Endothelial cell (in vitro differentiated cells): ENCODE measurements at regions not wholly inside any gene's neighbourhood (a gene's known extent, or its start where the extent isn't known, plus 50 kb on each side); places are given as distances from the start of the nearest gene placed in this dataset.

Experiments used
- DNase-seq: peaks from one replicate; pipeline ENCODE4 v3.0.0; 2021; ENCODE audit warnings: low spot score
- H3K27ac Mint-ChIP-seq: one replicate; pipeline ENCODE4 v1.8.0; 2021; ENCODE audit warnings: mixed read lengths, inconsistent platforms; ENCODE audit not compliant: unreplicated experiment
- H3K27me3 Mint-ChIP-seq: one replicate; pipeline ENCODE4 v1.8.0; 2021; ENCODE audit warnings: mild to moderate bottlenecking, moderate library complexity, mixed read lengths, inconsistent platforms; ENCODE audit not compliant: unreplicated experiment
- H3K36me3 Mint-ChIP-seq: one replicate; pipeline ENCODE4 v1.8.0; 2021; ENCODE audit warnings: mild to moderate bottlenecking, low read depth, mixed read lengths, inconsistent platforms; ENCODE audit not compliant: unreplicated experiment
- H3K4me1 Mint-ChIP-seq: one replicate; pipeline ENCODE4 v1.8.0; 2021; ENCODE audit warnings: mild to moderate bottlenecking, mixed read lengths, inconsistent platforms; ENCODE audit not compliant: unreplicated experiment
- H3K4me3 Mint-ChIP-seq: one replicate; pipeline ENCODE4 v1.8.0; 2021; ENCODE audit warnings: mild to moderate bottlenecking, mixed read lengths, inconsistent platforms; ENCODE audit not compliant: unreplicated experiment
- H3K9me3 Mint-ChIP-seq: one replicate; pipeline ENCODE4 v1.8.0; 2021; ENCODE audit warnings: mixed read lengths, inconsistent platforms; ENCODE audit not compliant: unreplicated experiment
- TF ChIP-seq, protein P1 (sequence below): fragments of 200-600 bp; sonication (generic); IDR thresholded peaks from one replicate; pipeline ENCODE4 v1.5.0; 2021; ENCODE audit warnings: antibody characterized with exemption; ENCODE audit not compliant: unreplicated experiment

DNA sequence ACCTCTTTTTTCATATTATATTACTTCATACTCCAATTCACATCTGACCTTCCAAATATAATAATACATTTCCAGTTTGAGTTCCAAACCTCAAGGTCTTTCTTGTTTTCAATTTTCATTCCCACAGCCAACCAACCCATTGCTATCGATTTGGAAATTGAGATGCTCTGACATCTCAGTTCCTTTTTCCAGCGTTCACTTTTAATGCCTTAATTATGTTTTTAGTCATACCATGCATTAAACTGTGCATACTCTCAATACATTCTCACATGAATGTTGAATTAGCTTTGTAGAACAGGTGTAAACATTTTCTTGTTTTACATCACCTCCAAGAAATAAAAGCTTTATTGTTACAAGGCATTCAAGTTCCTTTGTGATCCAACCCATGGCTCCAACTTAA is 294.2 kb upstream of the ANO3 start:
- no peak for DNase-seq
- Mint-ChIP-seq H3K4me3 (no peak overlapping the region), H3K36me3 (no peaks in the 10 kb centered on the region), H3K4me1 (no peaks in the 10 kb centered on the region), H3K27ac (no peak overlapping the region), H3K27me3 (no peaks in the 10 kb centered on the region), H3K9me3 (no peaks in the 10 kb centered on the region)
- TF ChIP-seq, protein P1, sequence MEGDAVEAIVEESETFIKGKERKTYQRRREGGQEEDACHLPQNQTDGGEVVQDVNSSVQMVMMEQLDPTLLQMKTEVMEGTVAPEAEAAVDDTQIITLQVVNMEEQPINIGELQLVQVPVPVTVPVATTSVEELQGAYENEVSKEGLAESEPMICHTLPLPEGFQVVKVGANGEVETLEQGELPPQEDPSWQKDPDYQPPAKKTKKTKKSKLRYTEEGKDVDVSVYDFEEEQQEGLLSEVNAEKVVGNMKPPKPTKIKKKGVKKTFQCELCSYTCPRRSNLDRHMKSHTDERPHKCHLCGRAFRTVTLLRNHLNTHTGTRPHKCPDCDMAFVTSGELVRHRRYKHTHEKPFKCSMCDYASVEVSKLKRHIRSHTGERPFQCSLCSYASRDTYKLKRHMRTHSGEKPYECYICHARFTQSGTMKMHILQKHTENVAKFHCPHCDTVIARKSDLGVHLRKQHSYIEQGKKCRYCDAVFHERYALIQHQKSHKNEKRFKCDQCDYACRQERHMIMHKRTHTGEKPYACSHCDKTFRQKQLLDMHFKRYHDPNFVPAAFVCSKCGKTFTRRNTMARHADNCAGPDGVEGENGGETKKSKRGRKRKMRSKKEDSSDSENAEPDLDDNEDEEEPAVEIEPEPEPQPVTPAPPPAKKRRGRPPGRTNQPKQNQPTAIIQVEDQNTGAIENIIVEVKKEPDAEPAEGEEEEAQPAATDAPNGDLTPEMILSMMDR, result no peak

DNA sequence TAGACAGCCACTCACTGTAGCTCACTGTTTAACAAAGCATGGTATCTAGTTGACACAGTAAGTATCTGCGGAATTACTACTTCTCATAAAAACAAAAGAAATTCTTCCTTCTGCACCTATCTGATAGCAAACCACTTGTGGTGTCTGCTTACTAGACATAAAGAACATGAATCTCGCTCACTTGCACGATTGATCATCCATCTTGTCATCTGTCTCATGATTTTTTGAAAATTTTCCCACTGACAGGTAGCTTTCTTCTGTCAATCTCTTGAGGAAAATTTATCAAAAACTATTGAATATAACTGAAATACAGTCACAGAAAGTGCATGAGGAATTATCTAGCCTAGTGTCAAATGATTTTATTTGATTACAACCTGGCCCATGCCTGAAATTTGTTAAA is 291.6 kb upstream of the ANO3 start:
- H3K27ac Mint-ChIP-seq, result no peak overlapping the region
- no peaks in the 10 kb centered on the region for H3K9me3 Mint-ChIP-seq
- H3K4me3 Mint-ChIP-seq, result no peak overlapping the region
- DNase-seq, result no peak
- H3K36me3 Mint-ChIP-seq, result no peaks in the 10 kb centered on the region
- no peaks in the 10 kb centered on the region for H3K27me3 Mint-ChIP-seq
- no peaks in the 10 kb centered on the region for H3K4me1 Mint-ChIP-seq
- TF ChIP-seq, protein P1, result no peak

DNA sequence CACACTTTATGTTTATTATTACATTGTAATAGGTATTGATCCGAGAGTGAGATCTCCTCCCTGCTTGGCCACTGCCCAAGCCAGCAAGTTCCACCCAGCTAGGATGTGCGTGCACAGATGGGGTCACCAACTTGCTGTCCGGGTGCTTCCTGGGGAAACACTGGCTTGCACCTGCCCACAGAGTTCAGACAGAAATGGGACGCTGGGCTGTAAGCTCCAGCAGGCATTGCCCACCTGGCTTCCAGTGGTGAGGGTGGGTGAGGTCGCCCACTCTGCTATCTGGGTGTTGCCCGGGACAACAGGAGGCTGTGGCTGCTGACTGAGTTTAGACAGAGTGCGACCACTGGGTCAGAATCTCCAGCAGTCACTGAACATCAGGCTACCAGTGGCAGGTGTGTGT is 289.8 kb upstream of the ANO3 start:
- Mint-ChIP-seq H3K4me1 (no peaks in the 10 kb centered on the region), H3K9me3 (no peaks in the 10 kb centered on the region), H3K36me3 (no peaks in the 10 kb centered on the region), H3K4me3 (no peak overlapping the region), H3K27me3 (no peaks in the 10 kb centered on the region), H3K27ac (no peak overlapping the region)
- TF ChIP-seq, protein P1, result no peak
- DNase-seq, result no peak

DNA sequence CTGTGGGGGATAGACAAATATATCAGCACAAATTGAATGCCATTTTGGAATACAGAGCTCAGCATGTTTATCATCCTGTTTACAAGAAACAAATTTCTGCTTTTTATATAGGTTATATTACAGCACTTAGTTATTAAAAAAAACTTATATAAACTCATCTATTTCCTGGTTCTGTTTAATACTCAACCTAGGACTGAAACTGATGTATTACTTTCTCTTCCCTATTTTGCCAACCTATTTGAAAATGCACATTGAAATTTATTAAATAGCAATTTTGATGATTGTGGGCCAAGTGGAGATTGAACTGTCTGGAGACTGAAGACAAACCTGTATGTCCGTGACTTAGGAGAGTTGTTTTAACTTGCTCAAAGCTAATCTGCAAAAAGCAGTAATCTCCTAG is 288.3 kb upstream of the ANO3 start:
- Mint-ChIP-seq H3K4me1 (no peaks in the 10 kb centered on the region), H3K9me3 (no peaks in the 10 kb centered on the region), H3K27me3 (no peaks in the 10 kb centered on the region), H3K27ac (no peak overlapping the region), H3K4me3 (no peak overlapping the region), H3K36me3 (no peaks in the 10 kb centered on the region)
- TF ChIP-seq, protein P1, result no peak
- no peak for DNase-seq

DNA sequence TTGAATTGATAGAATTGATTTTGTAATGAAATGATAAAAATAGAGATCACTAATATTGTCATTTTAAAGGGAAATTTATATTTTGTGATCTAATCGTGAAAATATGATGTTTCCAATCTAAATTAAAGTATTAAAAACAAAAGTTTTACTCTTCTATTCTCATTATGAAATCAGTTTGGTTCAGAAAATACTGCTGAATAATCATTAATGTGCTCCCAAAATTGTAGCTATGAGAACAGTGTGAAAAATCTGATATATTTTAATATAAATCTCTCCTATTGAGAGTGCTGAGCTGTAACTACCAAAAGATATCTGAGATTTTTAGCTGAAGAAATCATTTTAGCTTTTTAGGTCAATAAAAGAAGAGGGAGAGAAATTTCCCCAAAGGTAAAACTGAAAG is 287.5 kb upstream of the ANO3 start:
- no peak for DNase-seq
- Mint-ChIP-seq H3K4me3 (no peak overlapping the region), H3K4me1 (no peaks in the 10 kb centered on the region), H3K36me3 (no peaks in the 10 kb centered on the region), H3K27me3 (no peaks in the 10 kb centered on the region), H3K9me3 (no peaks in the 10 kb centered on the region), H3K27ac (no peak overlapping the region)
- TF ChIP-seq, protein P1, result no peak
